NCI-H2171 treated with DMSO at 0.1 percent for 48 hours (cell line): ENCODE measurements at regions not wholly inside any gene's neighbourhood (a gene's known extent, or its start where the extent isn't known, plus 50 kb on each side); places are given as distances from the start of the nearest gene placed in this dataset.

Source experiments
- DNase-seq: peaks from one replicate; lab custom pipeline; 2025; lab: John Stamatoyannopoulos, UW

DNA sequence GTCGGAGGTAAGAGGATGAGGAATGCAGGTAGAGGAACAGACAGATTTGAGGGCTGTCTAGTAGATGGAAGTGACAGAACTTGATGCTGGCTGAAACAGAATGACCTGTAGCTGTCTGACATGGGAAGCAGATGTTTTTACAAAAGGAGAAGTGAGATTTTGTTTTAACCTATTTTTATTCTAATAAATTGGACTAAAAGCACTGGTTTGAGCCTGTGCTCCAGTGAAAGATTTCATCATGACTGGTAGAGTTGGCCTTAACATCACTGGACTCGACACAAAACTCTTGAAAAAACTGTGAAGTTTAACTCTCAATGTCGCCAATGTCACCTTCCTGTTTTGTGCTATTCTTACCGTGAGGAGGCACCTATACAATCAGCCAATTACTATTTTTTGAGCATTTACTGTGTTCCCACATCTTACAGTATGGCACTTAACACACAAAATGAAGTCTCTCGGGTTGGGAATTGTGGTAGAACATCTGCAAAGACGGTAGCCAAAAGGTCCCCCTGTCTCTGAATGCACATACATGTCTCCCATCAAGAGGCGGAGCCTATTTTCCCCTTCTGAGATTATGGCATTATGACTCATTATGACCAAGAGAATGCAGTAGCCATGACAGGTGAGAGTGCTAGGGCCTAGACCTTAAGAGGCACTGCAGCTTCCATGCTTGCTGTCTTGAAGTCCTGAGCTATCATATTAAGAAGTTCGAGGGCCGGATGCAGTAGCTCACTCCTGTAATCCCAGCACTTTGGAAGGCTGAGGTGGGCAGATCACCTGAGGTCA, 93.2 kb downstream of the FOXF2 start:
- DNase-seq = no peak

DNA sequence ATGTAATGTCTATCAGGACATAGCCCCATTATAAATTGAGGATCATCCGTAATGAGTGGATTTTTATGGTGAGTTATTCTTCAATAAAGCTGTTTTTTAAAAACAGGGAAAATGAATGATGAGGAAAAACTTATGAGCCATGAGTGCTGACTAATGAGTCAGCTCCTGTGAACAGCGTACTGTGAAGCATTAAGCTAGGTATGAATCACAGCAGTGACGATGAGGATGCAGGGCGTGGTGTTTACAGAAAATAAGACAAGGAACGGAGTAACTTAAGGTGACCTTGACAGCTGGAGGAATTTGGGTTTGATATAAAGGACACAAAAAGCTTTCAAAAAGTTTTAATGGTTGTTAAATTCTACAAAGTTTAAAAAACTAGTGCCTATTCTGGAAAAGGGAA, 96.3 kb downstream of the FOXF2 start:
- no peak for DNase-seq

GRCh38 chr6:1486387-1486786, 97.0 kb downstream of the FOXF2 start:
- DNase-seq = no peak

DNA sequence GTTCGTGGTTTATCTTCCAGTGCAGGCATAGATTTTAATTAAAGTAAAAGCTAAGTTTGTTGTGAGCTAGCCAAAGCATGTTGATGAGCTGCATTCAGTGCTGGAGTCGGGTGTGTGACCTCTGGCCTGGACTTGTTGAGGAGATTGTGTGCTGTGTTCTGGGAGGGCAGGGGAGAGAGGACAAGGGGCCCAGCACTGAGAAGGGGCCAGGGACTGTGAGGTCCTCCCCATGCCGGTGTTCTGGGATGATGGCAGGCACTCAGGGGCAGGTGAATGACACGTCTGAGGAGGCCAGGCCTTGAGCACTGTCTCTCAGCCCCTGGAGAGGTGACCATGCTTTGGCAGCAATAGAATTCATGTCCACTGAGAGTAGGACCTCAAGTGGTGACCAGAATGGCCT, 97.9 kb downstream of the FOXF2 start:
- no peak for DNase-seq

DNA sequence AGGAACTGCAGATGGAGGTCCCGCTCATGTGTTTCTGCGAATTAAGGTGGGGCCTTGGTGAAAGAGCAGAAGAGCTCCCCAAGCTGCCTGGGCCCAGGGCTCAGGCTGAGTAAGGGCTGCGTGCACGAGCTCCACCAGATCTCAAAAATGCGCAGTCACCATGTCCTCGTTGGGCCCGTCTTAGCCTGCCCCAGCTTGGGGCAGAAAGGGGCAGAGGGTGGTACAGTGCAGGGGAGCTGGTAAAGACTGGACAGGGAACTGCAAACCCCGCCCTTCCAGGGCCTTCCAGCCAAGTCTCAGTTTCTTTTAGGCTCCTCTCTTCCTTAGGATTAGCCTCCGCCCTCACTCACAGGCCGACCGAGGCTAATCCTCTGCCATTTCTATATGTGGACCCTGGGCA, 101.6 kb downstream of the FOXF2 start:
- no peak for DNase-seq

GRCh38 chr6:1491591-1492319, 102.4 kb downstream of the FOXF2 start:
- DNase-seq = no peak

GRCh38 chr6:1494671-1495070, 105.3 kb downstream of the FOXF2 start:
- peak; percentile 61 for DNase-seq

- DNase-seq = no peak
Observed at GRCh38 chr6:1495344-1495743, 106.0 kb downstream of the FOXF2 start.

DNA sequence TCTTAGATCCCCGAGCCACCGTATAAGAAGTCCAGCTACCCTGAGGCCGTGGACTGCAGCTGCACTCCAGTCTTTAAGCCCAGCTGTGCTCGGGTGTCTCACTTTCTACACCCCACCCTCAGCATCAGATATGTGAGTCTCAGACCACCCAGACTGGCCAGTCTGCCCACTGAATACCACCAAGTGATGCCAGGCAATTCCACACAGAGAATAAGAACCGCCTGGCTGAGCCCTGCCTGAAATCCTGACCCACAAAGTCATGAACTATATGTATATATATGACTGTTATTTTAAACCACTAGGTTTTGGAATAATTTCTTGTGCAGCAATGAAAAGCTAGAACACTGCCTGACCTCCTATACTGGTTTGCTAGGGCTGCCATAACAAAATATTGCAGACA, 106.7 kb downstream of the FOXF2 start:
- DNase-seq = no peak

DNA sequence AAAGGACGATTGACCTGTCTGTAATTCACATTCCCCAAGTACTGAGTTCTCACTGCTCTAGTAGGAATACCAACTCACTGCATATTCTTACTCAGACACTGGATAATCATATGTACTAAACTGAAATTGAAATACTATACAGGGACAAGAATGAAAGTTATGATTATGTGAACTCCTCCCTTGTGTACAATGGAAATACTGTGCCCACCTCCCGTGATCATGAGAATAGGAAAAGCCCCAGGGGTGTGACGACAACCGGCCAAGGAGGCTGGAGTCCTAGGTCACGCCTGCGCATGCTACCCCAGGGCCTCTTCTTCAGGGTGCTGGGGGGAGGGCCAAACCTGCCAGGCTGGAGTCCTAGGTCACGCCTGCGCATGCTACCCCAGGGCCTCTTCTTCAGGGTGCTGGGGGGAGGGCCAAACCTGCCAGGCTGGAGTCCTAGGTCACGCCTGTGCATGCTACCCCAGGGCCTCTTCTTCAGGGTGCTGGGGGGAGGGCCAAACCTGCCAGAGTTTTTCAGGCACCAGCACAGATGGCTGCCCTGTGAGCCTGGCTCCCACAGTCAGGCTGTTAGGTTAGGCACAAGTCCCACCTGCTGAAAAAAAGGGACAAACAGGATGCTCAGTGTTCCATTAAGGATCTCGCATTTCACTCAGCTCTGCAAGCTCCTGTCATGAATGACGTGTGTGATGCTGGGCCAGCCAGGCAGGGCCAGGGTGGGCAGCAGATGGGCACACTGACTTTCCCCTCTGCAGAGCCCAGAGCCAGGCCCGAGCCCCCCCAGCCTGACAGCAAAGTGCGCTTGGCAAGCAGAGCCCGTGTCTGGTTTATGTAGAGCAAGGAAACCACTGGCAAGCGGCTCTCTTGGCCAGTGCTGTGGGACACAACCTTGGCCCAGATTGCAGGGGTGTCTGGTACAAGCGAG, 107.7 kb downstream of the FOXF2 start:
- DNase-seq = peak; percentile 97

DNA sequence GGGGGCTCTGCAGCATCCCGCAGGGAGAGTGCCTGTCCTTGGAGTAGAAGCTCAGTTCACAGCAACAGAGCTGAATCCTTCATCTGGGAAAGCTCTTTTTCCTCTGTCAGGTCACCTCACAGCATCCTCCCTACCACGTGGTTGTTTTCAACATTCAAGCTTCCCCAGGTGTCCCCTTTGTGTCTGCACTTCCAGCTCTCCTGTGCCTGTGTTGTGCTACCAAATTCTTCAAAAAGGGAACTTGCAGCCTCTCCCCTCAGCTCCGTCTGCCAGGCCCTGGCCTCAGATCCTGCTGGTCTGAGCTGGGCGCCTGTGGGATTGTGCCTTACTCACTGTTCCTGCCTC, 108.4 kb downstream of the FOXF2 start:
- peak; percentile 86 for DNase-seq

- peak; percentile 74 for DNase-seq
Observed at GRCh38 chr6:1498491-1499113, 109.2 kb downstream of the FOXF2 start.

GRCh38 chr6:1499777-1500176, 109.9 kb upstream of the FOXC1 start:
- DNase-seq = no peak

DNA sequence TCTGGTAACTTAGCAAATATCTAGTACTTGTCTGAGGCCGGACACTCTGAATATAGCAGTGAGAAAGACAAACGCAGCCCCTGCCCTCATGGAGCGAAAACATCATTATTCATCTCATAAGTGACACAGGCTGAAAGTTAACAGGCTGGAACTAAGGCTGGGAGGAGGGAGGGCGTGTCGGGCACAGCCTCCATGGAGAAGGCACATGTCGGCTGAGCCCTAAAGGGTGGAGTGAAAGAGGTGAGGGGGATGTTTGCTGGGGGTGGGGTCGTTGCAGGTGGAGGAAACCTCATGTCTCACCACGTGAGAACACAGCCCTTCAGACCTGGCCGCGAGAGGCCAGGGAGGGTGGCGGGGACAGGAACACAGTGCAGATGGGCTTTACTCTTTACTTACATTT, 108.8 kb upstream of the FOXC1 start:
- DNase-seq = no peak

GRCh38 chr6:1502041-1502440, 107.7 kb upstream of the FOXC1 start:
- DNase-seq = peak; percentile 97

DNA sequence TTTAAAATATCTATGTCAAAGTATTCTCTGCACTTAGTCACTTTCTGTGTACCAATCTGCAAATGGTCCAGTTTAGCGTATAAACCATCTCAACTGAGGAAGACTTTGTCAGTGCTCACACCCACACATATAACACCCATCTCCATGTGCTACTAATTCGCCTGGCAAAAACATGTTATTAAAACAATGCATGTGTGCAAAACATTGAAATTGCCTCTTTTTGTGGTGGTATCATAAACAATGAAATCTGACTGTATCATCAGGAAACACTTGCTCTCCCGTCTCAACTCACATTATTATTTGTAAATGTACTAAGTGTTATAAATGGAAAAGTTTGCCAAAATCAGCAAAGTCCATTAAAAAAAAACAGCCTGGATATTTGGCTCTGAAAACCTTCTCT, 105.9 kb upstream of the FOXC1 start:
- no peak for DNase-seq

DNA sequence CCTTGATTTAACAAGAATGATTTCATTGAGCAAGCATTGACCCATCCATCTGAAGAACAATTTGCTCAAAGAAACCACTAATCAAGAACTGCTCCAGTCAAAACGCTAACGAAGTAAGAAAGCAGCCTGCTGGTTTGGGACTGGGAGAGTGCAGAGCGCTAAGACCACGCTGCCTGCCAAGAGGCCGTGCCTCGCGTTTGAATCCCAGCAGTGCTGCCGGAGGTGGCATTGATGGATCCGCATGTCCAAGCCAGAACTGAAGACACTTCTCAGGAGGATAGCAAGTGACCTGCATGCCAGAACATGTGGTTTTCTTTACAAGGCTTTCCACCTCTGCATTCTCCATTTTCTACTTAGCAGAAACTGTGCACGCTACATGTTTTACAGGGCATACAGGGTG, 105.2 kb upstream of the FOXC1 start:
- no peak for DNase-seq

- DNase-seq = no peak
Observed at GRCh38 chr6:1507251-1507650, 102.5 kb upstream of the FOXC1 start.

DNA sequence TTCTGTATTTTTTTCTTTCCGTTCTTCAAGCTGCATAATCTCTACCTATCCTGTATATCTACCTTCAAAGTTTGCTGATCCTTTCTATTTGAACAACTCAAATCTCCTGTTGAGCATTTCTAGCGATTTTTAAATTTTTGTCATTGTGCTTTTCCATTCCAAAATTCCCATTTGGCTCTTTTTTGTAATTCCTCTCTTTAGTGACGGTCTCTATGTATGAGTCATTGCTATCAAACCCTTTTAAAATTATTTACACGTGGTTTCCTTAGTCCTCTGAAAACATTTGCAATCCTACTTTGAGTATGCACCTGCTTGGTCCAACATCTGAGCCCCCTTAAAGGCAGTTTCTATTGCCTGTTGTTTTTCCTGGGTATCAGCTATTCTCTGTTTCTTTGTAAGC, 100.5 kb upstream of the FOXC1 start:
- DNase-seq = no peak

DNA sequence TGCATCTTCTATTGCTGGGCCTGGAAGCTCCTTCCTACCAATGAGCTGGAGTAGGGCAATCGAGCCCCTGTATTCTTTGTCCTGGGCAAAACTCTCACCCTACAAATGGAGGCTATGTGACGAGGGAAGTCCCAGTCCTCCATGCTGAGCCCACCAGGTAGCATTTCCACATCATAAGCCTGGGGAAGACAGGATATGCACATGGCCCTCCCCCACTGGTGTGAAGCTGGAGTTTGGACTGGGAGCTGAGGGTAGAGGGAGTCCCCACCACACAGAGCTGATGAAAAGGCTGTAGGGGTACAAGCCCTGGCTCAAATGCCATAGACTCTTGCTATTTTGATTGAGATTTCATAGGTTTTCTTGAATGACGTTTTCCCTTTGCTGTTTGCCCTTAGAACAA, 99.5 kb upstream of the FOXC1 start:
- no peak for DNase-seq

GRCh38 chr6:1513215-1513780, 96.4 kb upstream of the FOXC1 start:
- DNase-seq = no peak

DNA sequence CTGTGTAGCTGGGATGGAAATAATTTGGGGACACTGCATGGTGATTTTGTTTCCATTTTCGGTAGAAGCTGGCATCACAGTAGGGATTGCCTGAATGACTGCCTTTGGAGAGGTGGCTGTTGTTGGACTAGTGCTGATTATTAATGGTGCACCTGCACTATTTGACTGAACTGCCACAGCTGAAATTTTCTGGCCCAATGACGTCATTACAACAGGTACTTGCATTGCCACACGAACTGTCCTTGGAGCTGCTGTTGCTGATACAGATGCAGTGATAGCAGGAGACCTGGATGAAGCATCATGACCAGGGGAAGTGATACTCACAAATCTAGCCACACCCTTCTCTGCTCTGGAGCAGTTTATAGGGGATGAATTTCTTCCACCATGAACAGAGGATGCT, 95.6 kb upstream of the FOXC1 start:
- no peak for DNase-seq
